Prostate gland (tissue), 2 donors: ENCODE measurements at regions not wholly inside any gene's neighbourhood (a gene's known extent, or its start where the extent isn't known, plus 50 kb on each side); places are given as distances from the start of the nearest gene placed in this dataset.

Experiments
- DNase-seq: peaks from one replicate; pipeline ENCODE4 v3.0.0-alpha.2; 2019; ENCODE audit warnings: low spot score
- H3K27ac ChIP-seq, 2 donors: fragments of 200-600 bp; sonication (generic); 2 replicates each; pipeline ENCODE4 v1.5.1; 2017 to 2019
- H3K27me3 ChIP-seq: fragments of 200-600 bp; sonication (generic); replicated peaks from 2 replicates; pipeline ENCODE4 v1.5.1; 2019; ENCODE audit not compliant: insufficient read depth
- H3K36me3 ChIP-seq, 2 donors: fragments of 200-600 bp; sonication (generic); 1 replicate in 1 of 2; 2 replicates in 1 of 2; pipeline versions ENCODE4 v1.5.1 to v1.8.1; 2017 to 2019
- H3K4me1 ChIP-seq: fragments of 200-600 bp; sonication (generic); replicated peaks from 2 replicates; pipeline ENCODE4 v1.5.1; 2019
- H3K4me3 ChIP-seq, 2 donors: fragments of 200-600 bp; sonication (generic); 2 replicates each; pipeline ENCODE4 v1.5.1; 2017 to 2019
- H3K9me3 ChIP-seq: fragments of 200-600 bp; sonication (generic); 2 replicates; pipeline ENCODE4 v1.5.1; 2017
- POLR2A ChIP-seq: fragments of 450-650 bp; IDR thresholded peaks from one replicate; pipeline ENCODE4 v1.6.1; 2016; ENCODE audit warnings: antibody characterized with exemption, mild to moderate bottlenecking
- POLR2AphosphoS5 ChIP-seq: sonication (generic); formaldehyde crosslinking; IDR thresholded peaks from one replicate; pipeline ENCODE4 v1.6.1; 2017; ENCODE audit warnings: antibody characterized with exemption
- WGBS: methylation state at CpG from one replicate; pipeline ENCODE4 v1.1.5; 2018; 5-methylcytosine and 5-hydroxymethylcytosine counted together
- intact Hi-C: fragments of 100-400 bp; cut with DNase I; formaldehyde crosslinking; loops from one replicate; pipeline ENCODE4 v1.14.2; 2022
- TF ChIP-seq, protein P1 (sequence below), 4 experiments: fragments of 200-600 bp in 2 of 4; fragments of 450-650 bp in 2 of 4; sonication (generic) in 2 of 4; IDR thresholded peaks; 1 replicate in 3 of 4; 2 replicates in 1 of 4; pipeline ENCODE4 v1.5.1; 2016 to 2019; ENCODE audit warnings: antibody characterized with exemption in 4 of 4, mild to moderate bottlenecking in 2 of 4, moderate library complexity in 2 of 4

DNA sequence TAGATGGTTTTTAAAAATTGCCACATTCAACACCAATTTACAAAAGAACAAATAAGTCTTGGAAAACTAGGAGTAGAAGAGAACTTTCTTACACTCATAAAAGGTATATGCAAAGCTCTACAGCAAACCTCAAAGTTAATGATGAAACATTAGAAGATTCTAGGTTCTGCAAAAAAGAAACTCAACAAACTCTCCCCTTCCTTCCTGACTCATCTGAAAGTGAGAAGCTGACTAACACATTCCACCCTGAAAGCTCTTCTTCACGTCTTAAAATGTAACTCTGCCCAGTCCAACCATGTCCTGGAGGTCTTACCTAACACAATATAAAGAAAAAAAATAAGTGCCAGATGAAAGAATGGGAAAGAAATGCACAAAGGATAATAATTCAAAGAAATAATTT lies 218.9 kb upstream of the ISX start:
- no peaks in the 10 kb centered on the region for H3K9me3 ChIP-seq
- H3K4me1 ChIP-seq = no peaks in the 10 kb centered on the region
- 38% methylated on average over 1 of the region's 1 CpG for WGBS
- no peak overlapping the region for H3K27ac ChIP-seq
- H3K27me3 ChIP-seq = no peaks in the 10 kb centered on the region
- TF ChIP-seq POLR2A = no peak
- TF ChIP-seq, protein P1, sequence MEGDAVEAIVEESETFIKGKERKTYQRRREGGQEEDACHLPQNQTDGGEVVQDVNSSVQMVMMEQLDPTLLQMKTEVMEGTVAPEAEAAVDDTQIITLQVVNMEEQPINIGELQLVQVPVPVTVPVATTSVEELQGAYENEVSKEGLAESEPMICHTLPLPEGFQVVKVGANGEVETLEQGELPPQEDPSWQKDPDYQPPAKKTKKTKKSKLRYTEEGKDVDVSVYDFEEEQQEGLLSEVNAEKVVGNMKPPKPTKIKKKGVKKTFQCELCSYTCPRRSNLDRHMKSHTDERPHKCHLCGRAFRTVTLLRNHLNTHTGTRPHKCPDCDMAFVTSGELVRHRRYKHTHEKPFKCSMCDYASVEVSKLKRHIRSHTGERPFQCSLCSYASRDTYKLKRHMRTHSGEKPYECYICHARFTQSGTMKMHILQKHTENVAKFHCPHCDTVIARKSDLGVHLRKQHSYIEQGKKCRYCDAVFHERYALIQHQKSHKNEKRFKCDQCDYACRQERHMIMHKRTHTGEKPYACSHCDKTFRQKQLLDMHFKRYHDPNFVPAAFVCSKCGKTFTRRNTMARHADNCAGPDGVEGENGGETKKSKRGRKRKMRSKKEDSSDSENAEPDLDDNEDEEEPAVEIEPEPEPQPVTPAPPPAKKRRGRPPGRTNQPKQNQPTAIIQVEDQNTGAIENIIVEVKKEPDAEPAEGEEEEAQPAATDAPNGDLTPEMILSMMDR (IDR thresholded peaks at IDR 0.05) = no peak
- TF ChIP-seq POLR2AphosphoS5 = no peak
- DNase-seq = no peak
- no peak overlapping the region for H3K4me3 ChIP-seq
- no peaks in the 10 kb centered on the region for H3K36me3 ChIP-seq
- intact Hi-C loops = no loop called here

DNA sequence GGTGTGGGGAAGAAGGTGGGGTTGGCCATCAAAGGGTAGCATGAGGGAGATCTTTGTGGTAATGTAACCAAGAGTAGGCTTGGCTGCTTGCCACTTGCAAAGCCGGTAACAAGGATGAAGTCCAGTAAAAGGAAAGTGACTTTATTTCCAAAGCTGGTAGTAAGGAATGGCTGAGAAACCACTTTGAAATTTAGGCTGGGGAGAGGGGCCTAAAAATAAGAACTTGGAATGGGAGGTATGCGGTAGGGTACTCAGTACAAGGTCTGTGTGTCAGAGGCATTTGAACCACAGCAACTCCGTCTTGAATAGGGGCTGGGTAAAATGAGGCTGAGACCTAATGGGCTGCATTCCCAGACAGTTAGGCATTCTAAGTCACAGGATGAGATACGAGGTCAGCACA lies 216.0 kb upstream of the ISX start:
- no peak overlapping the region for H3K4me3 ChIP-seq
- WGBS = 68% methylated on average over 4 of the region's 4 CpGs
- H3K4me1 ChIP-seq = no peaks in the 10 kb centered on the region
- TF ChIP-seq POLR2AphosphoS5 = no peak
- no peak for TF ChIP-seq POLR2A
- TF ChIP-seq, protein P1 (IDR thresholded peaks at IDR 0.05) = no peak
- H3K36me3 ChIP-seq = no peaks in the 10 kb centered on the region
- no peaks in the 10 kb centered on the region for H3K27me3 ChIP-seq
- no peak overlapping the region for H3K27ac ChIP-seq
- intact Hi-C loops = no loop called here
- no peak for DNase-seq
- no peaks in the 10 kb centered on the region for H3K9me3 ChIP-seq

DNA sequence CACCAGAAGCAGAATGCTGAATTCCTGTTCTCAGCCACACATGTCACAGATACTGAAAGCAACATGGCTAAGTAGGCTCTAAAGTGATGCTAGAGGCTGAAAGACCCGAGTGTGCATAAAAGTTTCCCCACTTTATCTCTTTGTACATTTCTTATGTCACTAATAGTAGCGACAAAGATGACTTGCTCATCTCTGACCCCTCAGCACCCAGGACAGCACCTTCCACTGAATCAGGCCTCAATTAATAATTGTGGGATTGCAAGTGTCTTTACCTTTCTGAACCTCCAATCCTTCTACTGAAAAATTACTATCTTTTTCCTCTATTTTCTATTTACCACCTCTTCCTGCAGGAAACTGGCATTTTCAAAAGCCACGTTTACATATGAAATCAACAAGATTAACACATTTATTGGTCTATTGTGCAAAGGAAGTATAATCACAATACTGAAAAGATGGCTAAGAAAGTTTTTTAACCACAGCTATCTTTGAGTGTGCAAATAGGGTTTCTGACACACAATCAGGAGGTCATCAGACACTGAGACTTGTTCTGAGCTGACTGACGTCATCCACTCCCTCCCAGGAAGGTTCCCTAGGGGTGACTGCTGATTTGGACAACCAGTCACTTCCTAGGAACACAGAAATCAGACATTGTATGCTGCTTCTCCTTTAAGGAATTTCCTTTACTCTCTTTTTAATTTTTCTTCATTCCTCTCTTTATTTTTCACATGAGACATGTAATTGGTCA lies 213.9 kb upstream of the ISX start:
- TF ChIP-seq POLR2AphosphoS5 = no peak
- TF ChIP-seq, protein P1 (IDR thresholded peaks at IDR 0.05) = no peak
- TF ChIP-seq POLR2A = no peak
- no peak for DNase-seq
- no peaks in the 10 kb centered on the region for H3K27me3 ChIP-seq
- H3K4me3 ChIP-seq = no peak overlapping the region
- H3K4me1 ChIP-seq = no peaks in the 10 kb centered on the region
- H3K9me3 ChIP-seq = no peaks in the 10 kb centered on the region
- no peak overlapping the region for H3K27ac ChIP-seq
- WGBS = 67% methylated on average over 4 of the region's 4 CpGs
- H3K36me3 ChIP-seq = no peaks in the 10 kb centered on the region
- intact Hi-C loops = no loop called here

DNA sequence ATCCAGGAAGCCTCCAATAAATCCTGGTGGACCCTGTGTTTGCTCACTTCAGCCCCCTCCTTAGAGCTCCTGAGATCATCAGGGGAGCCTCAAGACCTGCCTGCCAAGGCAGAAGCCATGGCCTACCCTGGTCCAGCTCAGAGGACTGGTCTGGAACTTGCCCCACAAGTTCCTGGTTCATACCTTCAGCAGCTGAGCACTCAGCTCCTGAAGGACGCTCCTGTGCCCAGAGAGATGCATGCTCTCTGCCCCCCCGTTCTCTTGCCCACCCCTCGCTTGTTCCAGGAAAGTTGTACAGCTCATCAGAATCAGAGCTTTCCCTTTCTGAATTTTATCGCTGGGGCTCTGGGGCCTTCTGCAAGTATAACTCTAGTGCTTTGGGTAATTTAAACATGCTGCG lies 210.5 kb upstream of the ISX start:
- Histone ChIP-seq H3K27ac (no peak overlapping the region), H3K36me3 (no peaks in the 10 kb centered on the region), H3K4me1 (no peaks in the 10 kb centered on the region), H3K27me3 (no peaks in the 10 kb centered on the region), H3K4me3 (no peak overlapping the region), H3K9me3 (no peaks in the 10 kb centered on the region)
- 86% methylated on average over 5 of the region's 5 CpGs for WGBS
- intact Hi-C loops = no loop called here
- TF ChIP-seq, protein P1 (IDR thresholded peaks at IDR 0.05) = no peak
- no peak for TF ChIP-seq POLR2AphosphoS5
- no peak for TF ChIP-seq POLR2A
- no peak for DNase-seq

DNA sequence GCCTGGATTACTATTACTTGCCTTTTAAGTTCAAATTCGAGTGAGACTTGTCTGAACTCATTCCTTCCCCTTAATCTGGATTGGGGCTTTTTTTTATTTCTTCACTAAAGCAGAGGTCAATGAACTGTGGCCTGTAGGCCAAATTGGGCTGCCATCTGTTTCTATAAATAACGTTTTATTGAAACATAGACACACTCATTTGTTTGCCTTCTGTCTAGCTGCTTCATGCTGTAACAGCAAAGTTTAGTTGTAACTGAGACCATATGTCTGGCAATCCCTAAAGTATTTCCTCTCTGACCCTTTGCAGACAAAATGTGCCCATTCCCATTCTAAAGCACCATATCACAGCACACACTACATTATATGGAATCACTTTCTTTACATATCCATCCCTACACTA lies 207.9 kb upstream of the ISX start:
- intact Hi-C loops = no loop called here
- 18% methylated on average over 2 of the region's 2 CpGs for WGBS

More for the DNA sequence above, 207.9 kb upstream of the ISX start:
- no peak for DNase-seq
- H3K4me1 ChIP-seq = no peaks in the 10 kb centered on the region
- TF ChIP-seq POLR2AphosphoS5 (no peak), POLR2A (no peak)
- TF ChIP-seq, protein P1 (IDR thresholded peaks at IDR 0.05) = no peak
- H3K27me3 ChIP-seq = no peaks in the 10 kb centered on the region
- H3K9me3 ChIP-seq = no peaks in the 10 kb centered on the region
- H3K27ac ChIP-seq = no peak overlapping the region
- H3K4me3 ChIP-seq = no peak overlapping the region
- no peaks in the 10 kb centered on the region for H3K36me3 ChIP-seq
